Esophagus muscularis mucosa (tissue), 4 donors: ENCODE measurements at regions not wholly inside any gene's neighbourhood (a gene's known extent, or its start where the extent isn't known, plus 50 kb on each side); places are given as distances from the start of the nearest gene placed in this dataset.

Source experiments
- DNase-seq: peaks from one replicate; pipeline ENCODE4 v3.0.0-alpha.2; 2017; ENCODE audit errors: extremely low spot score
- H3K27ac ChIP-seq, 4 donors: fragments of 200-600 bp; sonication (generic); replicated peaks in 1 of 4; 1 replicate in 3 of 4; 2 replicates in 1 of 4; pipeline ENCODE4 v1.5.1; 2016 to 2019; ENCODE audit warnings: mild to moderate bottlenecking in 1 of 4
- H3K27me3 ChIP-seq, 4 donors: fragments of 200-600 bp; sonication (generic); one replicate each; pipeline versions ENCODE4 v1.5.1 to v1.6.0; 2016 to 2019
- H3K36me3 ChIP-seq, 4 donors: fragments of 200-600 bp; sonication (generic); one replicate each; pipeline ENCODE4 v1.5.1; 2016 to 2019
- H3K4me1 ChIP-seq, 4 donors: fragments of 200-600 bp; sonication (generic); one replicate each; pipeline ENCODE4 v1.5.1; 2016 to 2019
- H3K4me3 ChIP-seq, 4 donors: fragments of 200-600 bp; sonication (generic); 1 replicate in 2 of 4; 2 replicates in 2 of 4; pipeline ENCODE4 v1.5.1; 2016 to 2019; ENCODE audit warnings: mild to moderate bottlenecking in 4 of 4, moderate library complexity in 1 of 4
- H3K9me3 ChIP-seq, 4 donors: fragments of 200-600 bp; sonication (generic); 1 replicate in 3 of 4; 2 replicates in 1 of 4; pipeline ENCODE4 v1.5.1; 2016 to 2019
- CTCF ChIP-seq, 3 experiments: fragments of 200-600 bp in 2 of 3; fragments of 450-650 bp in 1 of 3; sonication (generic) in 2 of 3; IDR thresholded peaks; one replicate each; pipeline ENCODE4 v1.5.1; 2017 to 2019; ENCODE audit warnings: antibody characterized with exemption in 3 of 3, mild to moderate bottlenecking in 2 of 3, moderate library complexity in 1 of 3
- EP300 ChIP-seq: sonication (generic); formaldehyde crosslinking; IDR thresholded peaks from one replicate; pipeline ENCODE4 v1.6.1; 2017; ENCODE audit warnings: antibody characterized with exemption
- POLR2A ChIP-seq: fragments of 450-650 bp; IDR thresholded peaks from one replicate; pipeline ENCODE4 v1.6.1; 2017; ENCODE audit warnings: antibody characterized with exemption, moderate library complexity, mild to moderate bottlenecking, low read depth
- POLR2AphosphoS5 ChIP-seq, 2 donors: sonication (generic); formaldehyde crosslinking; IDR thresholded peaks; one replicate each; pipeline ENCODE4 v1.6.1; 2017; ENCODE audit warnings: antibody characterized with exemption in 2 of 2
- WGBS: methylation state at CpG from one replicate; pipeline ENCODE4 v1.1.5; 2018; 5-methylcytosine and 5-hydroxymethylcytosine counted together
- intact Hi-C: fragments of 100-400 bp; cut with DNase I; formaldehyde crosslinking; loops from one replicate; pipeline ENCODE4 v1.15.1; 2023

GRCh38 chr2:103847276-103847675, 1006.6 kb upstream of the POU3F3 start:
- intact Hi-C loops = no loop called here
- Histone ChIP-seq H3K27me3 (no peaks in the 10 kb centered on the region), H3K4me1 (no peaks in the 10 kb centered on the region), H3K4me3 (no peak overlapping the region), H3K36me3 (no peaks in the 10 kb centered on the region), H3K9me3 (no peaks in the 10 kb centered on the region), H3K27ac (no peak overlapping the region)
- WGBS = 70% methylated on average over 2 of the region's 2 CpGs
- TF ChIP-seq POLR2AphosphoS5 (IDR thresholded peaks at IDR 0.05) (no peak), CTCF (IDR thresholded peaks at IDR 0.05) (no peak), EP300 (no peak), POLR2A (no peak)
- DNase-seq = no peak

- TF ChIP-seq CTCF (IDR thresholded peaks at IDR 0.05) = no peak
- TF ChIP-seq POLR2A = no peak
- no peak for TF ChIP-seq POLR2AphosphoS5 (IDR thresholded peaks at IDR 0.05)
- no peak for TF ChIP-seq EP300
- H3K27me3 ChIP-seq = no peaks in the 10 kb centered on the region
- no peaks in the 10 kb centered on the region for H3K36me3 ChIP-seq
- 61% methylated on average over 2 of the region's 2 CpGs for WGBS
- no peaks in the 10 kb centered on the region for H3K4me1 ChIP-seq
- no peaks in the 10 kb centered on the region for H3K9me3 ChIP-seq
- intact Hi-C loops = no loop called here
- no peak for DNase-seq
- no peak overlapping the region for H3K4me3 ChIP-seq
- no peak overlapping the region for H3K27ac ChIP-seq
These were observed 994.7 kb upstream of the POU3F3 start for GRCh38 chr2:103859238-103859637.

- Histone ChIP-seq H3K9me3 (no peaks in the 10 kb centered on the region), H3K36me3 (no peaks in the 10 kb centered on the region), H3K27me3 (no peaks in the 10 kb centered on the region), H3K4me1 (no peaks in the 10 kb centered on the region), H3K27ac (no peak overlapping the region), H3K4me3 (no peak overlapping the region)
- TF ChIP-seq EP300 (no peak), CTCF (IDR thresholded peaks at IDR 0.05) (no peak), POLR2A (no peak), POLR2AphosphoS5 (IDR thresholded peaks at IDR 0.05) (no peak)
- DNase-seq = no peak
- 86% methylated on average over 2 of the region's 2 CpGs for WGBS
- intact Hi-C loops = no loop called here
These were observed 993.9 kb upstream of the POU3F3 start for GRCh38 chr2:103860016-103860415.

GRCh38 chr2:103868396-103868795, 985.5 kb upstream of the POU3F3 start:
- TF ChIP-seq CTCF (IDR thresholded peaks at IDR 0.05) = no peak
- TF ChIP-seq POLR2AphosphoS5 (IDR thresholded peaks at IDR 0.05) = no peak
- no peak for TF ChIP-seq POLR2A
- no peak for TF ChIP-seq EP300
- Histone ChIP-seq H3K27me3 (no peaks in the 10 kb centered on the region), H3K36me3 (no peaks in the 10 kb centered on the region), H3K4me3 (no peak overlapping the region), H3K4me1 (no peaks in the 10 kb centered on the region), H3K27ac (no peak overlapping the region), H3K9me3 (no peaks in the 10 kb centered on the region)
- intact Hi-C loops = no loop called here
- 86% methylated on average over 2 of the region's 2 CpGs for WGBS
- no peak for DNase-seq

GRCh38 chr2:103873716-103874351, 980.1 kb upstream of the POU3F3 start:
- no peak overlapping the region for H3K27ac ChIP-seq
- WGBS = 57% methylated on average over 10 of the region's 10 CpGs
- no peak for TF ChIP-seq EP300
- no peak for TF ChIP-seq CTCF (IDR thresholded peaks at IDR 0.05)
- TF ChIP-seq POLR2AphosphoS5 (IDR thresholded peaks at IDR 0.05) = no peak
- no peak for TF ChIP-seq POLR2A
- intact Hi-C loops = no loop called here
- no peaks in the 10 kb centered on the region for H3K4me1 ChIP-seq
- no peaks in the 10 kb centered on the region for H3K27me3 ChIP-seq
- no peak for DNase-seq
- H3K4me3 ChIP-seq = no peak overlapping the region
- H3K9me3 ChIP-seq = no peaks in the 10 kb centered on the region
- no peaks in the 10 kb centered on the region for H3K36me3 ChIP-seq
